ENCODE measurements at regions not wholly inside any gene's neighbourhood (a gene's known extent, or its start where the extent isn't known, plus 50 kb on each side); places are given as distances from the start of the nearest gene placed in this dataset.

- no peak for TF ChIP-seq POLR2A (IDR thresholded peaks at IDR 0.05)
- TF ChIP-seq, protein P1, sequence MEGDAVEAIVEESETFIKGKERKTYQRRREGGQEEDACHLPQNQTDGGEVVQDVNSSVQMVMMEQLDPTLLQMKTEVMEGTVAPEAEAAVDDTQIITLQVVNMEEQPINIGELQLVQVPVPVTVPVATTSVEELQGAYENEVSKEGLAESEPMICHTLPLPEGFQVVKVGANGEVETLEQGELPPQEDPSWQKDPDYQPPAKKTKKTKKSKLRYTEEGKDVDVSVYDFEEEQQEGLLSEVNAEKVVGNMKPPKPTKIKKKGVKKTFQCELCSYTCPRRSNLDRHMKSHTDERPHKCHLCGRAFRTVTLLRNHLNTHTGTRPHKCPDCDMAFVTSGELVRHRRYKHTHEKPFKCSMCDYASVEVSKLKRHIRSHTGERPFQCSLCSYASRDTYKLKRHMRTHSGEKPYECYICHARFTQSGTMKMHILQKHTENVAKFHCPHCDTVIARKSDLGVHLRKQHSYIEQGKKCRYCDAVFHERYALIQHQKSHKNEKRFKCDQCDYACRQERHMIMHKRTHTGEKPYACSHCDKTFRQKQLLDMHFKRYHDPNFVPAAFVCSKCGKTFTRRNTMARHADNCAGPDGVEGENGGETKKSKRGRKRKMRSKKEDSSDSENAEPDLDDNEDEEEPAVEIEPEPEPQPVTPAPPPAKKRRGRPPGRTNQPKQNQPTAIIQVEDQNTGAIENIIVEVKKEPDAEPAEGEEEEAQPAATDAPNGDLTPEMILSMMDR (IDR thresholded peaks at IDR 0.05), result no peak
Observed at GRCh38 chr9:124139001-124139400, 118.7 kb upstream of the NEK6 start.

Data from sigmoid colon (tissue), 3 donors.